ENCODE measurements at regions not wholly inside any gene's neighbourhood (a gene's known extent, or its start where the extent isn't known, plus 50 kb on each side); places are given as distances from the start of the nearest gene placed in this dataset.
A peak's percentile ranks its signal among the peaks of the same experiment; 100 is the strongest.

- DNase-seq (ENCODE audit: low read depth in 2 of 2): no peak
Measured at GRCh38 chr12:92535961-92536360, 166.8 kb upstream of the PLEKHG7 start.

GRCh38 chr12:92533280-92533890 lies 169.4 kb upstream of the PLEKHG7 start:
- DNase-seq (ENCODE audit: low read depth in 2 of 2): no peak

GRCh38 chr12:92530706-92531105 lies 172.1 kb upstream of the PLEKHG7 start:
- no peak for DNase-seq (ENCODE audit: low read depth in 2 of 2)

- DNase-seq (ENCODE audit: low read depth in 2 of 2): no peak
Measured at GRCh38 chr12:92529944-92530343, 172.8 kb upstream of the PLEKHG7 start.

- DNase-seq (ENCODE audit: low read depth in 2 of 2): no peak
Measured at GRCh38 chr12:92528586-92528985, 174.2 kb upstream of the PLEKHG7 start.

GRCh38 chr12:92528097-92528496 lies 174.7 kb upstream of the PLEKHG7 start:
- no peak for DNase-seq (ENCODE audit: low read depth in 2 of 2)

GRCh38 chr12:92524489-92524888 lies 178.3 kb upstream of the PLEKHG7 start:
- no peak for DNase-seq (ENCODE audit: low read depth in 2 of 2)

- no peak for DNase-seq (ENCODE audit: low read depth in 2 of 2)
Measured at GRCh38 chr12:92520511-92520910, 182.3 kb upstream of the PLEKHG7 start.

- no peak for DNase-seq (ENCODE audit: low read depth in 2 of 2)
Measured at GRCh38 chr12:92519284-92519683, 183.5 kb upstream of the PLEKHG7 start.

GRCh38 chr12:92518071-92518470 lies 184.7 kb upstream of the PLEKHG7 start:
- DNase-seq (ENCODE audit: low read depth in 2 of 2): no peak

- DNase-seq (ENCODE audit: low read depth in 2 of 2): no peak
Measured at GRCh38 chr12:92516277-92516600, 186.6 kb upstream of the PLEKHG7 start.

GRCh38 chr12:92513231-92513730 lies 189.5 kb upstream of the PLEKHG7 start:
- no peak for DNase-seq (ENCODE audit: low read depth in 2 of 2)

GRCh38 chr12:92511786-92512185 lies 191.0 kb upstream of the PLEKHG7 start:
- no peak for DNase-seq (ENCODE audit: low read depth in 2 of 2)

- DNase-seq (ENCODE audit: low read depth in 2 of 2): no peak
Measured at GRCh38 chr12:92509156-92509738, 193.5 kb upstream of the PLEKHG7 start.

- DNase-seq (ENCODE audit: low read depth in 2 of 2): no peak
Measured at GRCh38 chr12:92506891-92507290, 195.9 kb upstream of the PLEKHG7 start.

- no peak for DNase-seq (ENCODE audit: low read depth in 2 of 2)
Measured at GRCh38 chr12:92506460-92506859, 196.3 kb upstream of the PLEKHG7 start.

- DNase-seq (ENCODE audit: low read depth in 2 of 2): peak; percentile 51 to 55
Measured at GRCh38 chr12:92505254-92506231, 197.2 kb upstream of the PLEKHG7 start.

GRCh38 chr12:92504594-92504981 lies 198.2 kb upstream of the PLEKHG7 start:
- no peak for DNase-seq (ENCODE audit: low read depth in 2 of 2)

- no peak for DNase-seq (ENCODE audit: low read depth in 2 of 2)
Measured at GRCh38 chr12:92503971-92504593, 198.7 kb upstream of the PLEKHG7 start.

GRCh38 chr12:92503029-92503931 lies 199.5 kb upstream of the PLEKHG7 start:
- no peak for DNase-seq (ENCODE audit: low read depth in 2 of 2)

GRCh38 chr12:92502417-92503028 lies 200.3 kb upstream of the PLEKHG7 start:
- DNase-seq (ENCODE audit: low read depth in 2 of 2): no peak
